Choroid plexus epithelial cell (primary cell): ENCODE measurements at regions not wholly inside any gene's neighbourhood (a gene's known extent, or its start where the extent isn't known, plus 50 kb on each side); places are given as distances from the start of the nearest gene placed in this dataset.

Experiments
- DNase-seq: peaks from one replicate; pipeline ENCODE4 v3.0.0-alpha.2; 2010; ENCODE audit warnings: low read depth
- H3K4me3 ChIP-seq: 2 replicates; pipeline ENCODE4 v1.5.1; 2011; ENCODE audit warnings: low read depth, mild to moderate bottlenecking, control low read depth, low read length, moderate library complexity
- TF ChIP-seq, protein P1 (sequence below): conservative IDR thresholded peaks from 2 replicates; pipeline ENCODE4 v1.5.1; 2011; ENCODE audit warnings: low read depth, mild to moderate bottlenecking, control low read depth, inconsistent platforms, low read length, moderate library complexity

DNA sequence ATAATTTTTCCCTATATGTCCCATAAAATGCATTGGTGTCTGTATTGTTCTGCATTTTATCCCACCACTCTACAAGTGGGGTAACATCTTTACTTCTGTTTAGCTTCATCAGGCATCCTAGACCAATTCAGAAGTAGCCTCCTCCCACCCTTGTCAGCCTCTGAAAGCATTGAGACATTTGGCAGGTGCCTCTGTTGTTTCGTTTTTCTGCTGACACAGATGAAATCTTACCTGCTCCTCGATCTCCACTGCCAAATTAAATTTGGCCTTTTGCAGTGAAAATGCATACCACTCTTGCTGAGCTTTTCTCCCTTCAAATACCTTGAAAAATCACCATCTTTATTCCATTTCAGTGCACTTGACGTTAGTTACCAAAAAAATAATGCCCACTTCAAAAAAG is 83.5 kb upstream of the STARD13 start:
- no peak overlapping the region for H3K4me3 ChIP-seq
- no peak for DNase-seq
- TF ChIP-seq, protein P1, sequence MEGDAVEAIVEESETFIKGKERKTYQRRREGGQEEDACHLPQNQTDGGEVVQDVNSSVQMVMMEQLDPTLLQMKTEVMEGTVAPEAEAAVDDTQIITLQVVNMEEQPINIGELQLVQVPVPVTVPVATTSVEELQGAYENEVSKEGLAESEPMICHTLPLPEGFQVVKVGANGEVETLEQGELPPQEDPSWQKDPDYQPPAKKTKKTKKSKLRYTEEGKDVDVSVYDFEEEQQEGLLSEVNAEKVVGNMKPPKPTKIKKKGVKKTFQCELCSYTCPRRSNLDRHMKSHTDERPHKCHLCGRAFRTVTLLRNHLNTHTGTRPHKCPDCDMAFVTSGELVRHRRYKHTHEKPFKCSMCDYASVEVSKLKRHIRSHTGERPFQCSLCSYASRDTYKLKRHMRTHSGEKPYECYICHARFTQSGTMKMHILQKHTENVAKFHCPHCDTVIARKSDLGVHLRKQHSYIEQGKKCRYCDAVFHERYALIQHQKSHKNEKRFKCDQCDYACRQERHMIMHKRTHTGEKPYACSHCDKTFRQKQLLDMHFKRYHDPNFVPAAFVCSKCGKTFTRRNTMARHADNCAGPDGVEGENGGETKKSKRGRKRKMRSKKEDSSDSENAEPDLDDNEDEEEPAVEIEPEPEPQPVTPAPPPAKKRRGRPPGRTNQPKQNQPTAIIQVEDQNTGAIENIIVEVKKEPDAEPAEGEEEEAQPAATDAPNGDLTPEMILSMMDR, result no peak

DNA sequence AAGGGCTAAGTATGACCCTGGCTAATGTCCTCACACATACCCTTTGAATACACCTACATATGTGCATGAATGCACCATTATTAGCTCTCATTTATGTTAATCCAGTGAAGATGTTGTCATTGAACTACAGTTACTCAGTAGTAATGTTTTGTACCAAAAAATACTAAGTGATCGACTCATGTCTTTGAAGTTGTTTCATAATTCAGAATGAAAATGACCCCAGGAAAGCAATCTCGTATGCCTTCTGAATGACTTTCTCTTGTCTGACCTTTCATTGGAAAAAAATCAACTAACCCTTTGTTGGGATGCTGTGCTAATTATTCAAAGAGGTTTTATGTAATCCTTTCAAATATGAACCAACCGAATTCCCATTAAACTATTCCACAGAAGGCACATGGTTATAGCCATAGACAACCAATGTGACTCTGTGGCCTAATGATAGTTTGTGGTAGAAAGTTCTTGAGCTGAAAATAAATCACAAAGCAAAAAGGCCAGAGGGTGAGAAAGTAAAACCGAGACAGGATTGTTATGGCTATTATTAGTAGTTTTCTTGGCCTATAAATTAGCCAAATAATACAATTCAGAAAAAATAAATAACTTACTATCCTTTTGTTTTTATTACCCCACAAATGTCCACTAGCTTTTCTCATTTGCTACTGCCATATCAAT is 86.8 kb upstream of the STARD13 start:
- no peak for DNase-seq

DNA sequence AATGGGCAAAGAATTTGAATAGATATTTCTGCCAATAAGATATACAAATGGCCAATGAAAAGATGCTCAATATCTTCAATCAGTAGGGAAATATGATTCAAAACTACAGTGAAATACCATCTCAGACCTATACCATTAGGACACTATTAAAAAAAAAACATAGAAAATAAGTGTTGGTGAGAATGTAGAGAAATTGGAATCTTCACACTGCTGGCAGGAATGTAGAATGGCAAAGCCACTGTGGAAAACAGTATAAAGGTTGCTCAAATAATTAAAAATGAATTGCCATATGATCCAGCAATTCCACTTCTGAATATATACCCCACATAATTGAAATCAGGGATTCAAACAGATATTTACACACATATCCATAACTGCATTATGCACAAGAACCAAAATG is 88.1 kb upstream of the STARD13 start:
- DNase-seq, result no peak
- no peak overlapping the region for H3K4me3 ChIP-seq
- TF ChIP-seq, protein P1, result peak; percentile 32

More for the DNA sequence above, 86.8 kb upstream of the STARD13 start:
- TF ChIP-seq, protein P1, result no peak
- no peak overlapping the region for H3K4me3 ChIP-seq

DNA sequence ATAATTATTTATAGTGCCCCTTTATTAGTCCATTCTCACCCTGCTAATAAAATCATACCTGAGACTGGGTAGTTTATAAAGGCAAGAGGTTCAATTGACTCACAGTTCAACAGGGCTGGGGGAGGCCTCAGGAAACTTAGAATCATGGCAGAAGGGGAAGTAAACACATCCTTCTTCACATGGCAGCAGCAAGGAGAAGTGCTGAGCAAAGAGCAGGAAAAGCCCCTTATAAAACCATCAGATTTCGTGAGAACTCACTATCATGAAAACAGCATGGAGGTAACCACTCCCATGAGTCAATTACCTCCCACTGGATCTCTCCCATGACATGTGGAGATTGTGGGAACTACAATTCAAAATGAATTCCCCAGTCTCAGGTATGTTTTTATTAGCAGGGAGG is 89.9 kb upstream of the STARD13 start:
- no peak for DNase-seq
- H3K4me3 ChIP-seq, result no peak overlapping the region
- TF ChIP-seq, protein P1, result no peak

DNA sequence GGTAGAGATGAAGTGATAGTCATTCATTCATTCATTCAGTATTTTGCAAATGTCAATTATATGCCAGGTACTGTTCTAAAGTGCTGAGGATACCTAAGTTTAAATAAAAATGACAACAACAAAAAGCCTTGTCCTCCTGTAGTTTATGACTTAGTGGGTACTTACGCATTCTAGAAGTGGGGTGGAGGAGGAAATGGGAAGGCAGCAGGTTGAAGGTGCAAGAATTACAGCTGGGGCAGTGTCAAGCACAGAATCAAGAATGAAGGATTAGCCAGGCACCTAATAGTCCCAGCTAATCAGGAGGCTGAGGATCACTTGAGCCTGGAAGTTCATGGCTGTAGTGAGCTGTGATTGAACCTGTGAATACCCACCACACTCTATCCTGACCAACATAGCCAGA is 90.7 kb upstream of the STARD13 start:
- TF ChIP-seq, protein P1, result no peak
- DNase-seq, result no peak
- H3K4me3 ChIP-seq, result no peak overlapping the region

DNA sequence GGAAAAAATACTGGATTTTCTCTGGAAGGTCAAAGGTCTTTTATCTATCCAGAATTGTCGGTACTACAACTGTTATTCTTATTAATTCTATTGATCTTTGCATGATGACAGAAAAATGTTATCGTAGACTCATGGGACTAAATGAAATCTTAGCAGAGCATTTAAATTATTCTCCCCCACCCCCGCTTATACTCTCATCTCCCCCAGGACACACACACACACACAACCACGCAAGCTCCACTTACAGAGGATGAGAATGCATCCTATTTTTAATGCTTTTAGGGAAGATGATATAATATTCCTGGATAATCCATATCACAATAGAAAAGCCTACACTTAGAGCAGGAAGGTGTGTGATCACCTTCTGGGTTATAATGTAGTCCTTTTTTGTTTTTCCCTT is 91.9 kb upstream of the STARD13 start:
- H3K4me3 ChIP-seq, result no peak overlapping the region
- no peak for DNase-seq
- TF ChIP-seq, protein P1, result no peak

DNA sequence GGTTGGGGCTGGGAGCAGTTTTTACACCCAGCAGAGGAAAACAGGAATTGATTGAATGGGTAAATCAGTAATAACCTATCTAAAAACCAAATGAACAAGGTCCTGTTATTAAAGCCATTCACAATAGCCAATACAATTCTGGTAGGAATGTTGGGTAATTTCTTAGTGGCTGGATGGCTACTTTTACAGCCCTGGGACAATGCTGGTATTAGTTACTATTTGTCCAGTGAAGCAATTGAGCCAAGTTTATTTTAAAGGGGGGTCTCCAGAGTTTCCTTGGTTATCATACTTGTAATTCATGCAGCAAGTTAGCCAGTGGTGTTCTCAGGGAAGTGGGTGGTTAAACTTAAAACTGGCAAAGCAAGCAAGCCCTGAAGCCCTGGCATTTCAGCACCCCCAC is 92.3 kb upstream of the STARD13 start:
- no peak overlapping the region for H3K4me3 ChIP-seq
- no peak for DNase-seq
- TF ChIP-seq, protein P1, result no peak
